B cell (primary cell): ENCODE measurements at regions not wholly inside any gene's neighbourhood (a gene's known extent, or its start where the extent isn't known, plus 50 kb on each side); places are given as distances from the start of the nearest gene placed in this dataset.
"Not testable (repeated sequence)": the region's sequence is repeated elsewhere in the genome, so short reads cannot be mapped to it uniquely, and the experiment has no call there.

Experiments used
- ATAC-seq: fragments of 200-7000 bp; cut with Tn5 transposase; one replicate; pipeline ENCODE4 v1.10.0; 2021; ENCODE audit warnings: low read depth, mild to moderate bottlenecking, moderate number of reproducible peaks, moderate library complexity
- CTCF ChIA-PET: fragments of 350-600 bp; sonication (Branson Sonifier 250); formaldehyde crosslinking; loops from one replicate; lab custom pipeline; 2021; ENCODE audit warnings: antibody characterized with exemption, inconsistent platforms; lab: Charles Lee
- POLR2A ChIA-PET: fragments of 350-600 bp; sonication (Branson Sonifier 250); formaldehyde crosslinking; loops from one replicate; lab custom pipeline; 2021; ENCODE audit warnings: antibody characterized with exemption; lab: Charles Lee
- DNase-seq: peaks from one replicate; pipeline ENCODE4 v3.0.0; 2013
- H2AFZ ChIP-seq: 2 replicates; pipeline ENCODE4 v1.6.1; 2012; ENCODE audit warnings: mild to moderate bottlenecking, low read depth, low read length; ENCODE audit not compliant: insufficient read depth, poor library complexity, severe bottlenecking
- H3K27ac ChIP-seq, 2 donors: 1 replicate in 1 of 2; 2 replicates in 1 of 2; pipeline ENCODE4 v1.5.1; 2012 to 2013; ENCODE audit warnings: low read length in 2 of 2, mild to moderate bottlenecking in 2 of 2, moderate library complexity in 1 of 2
- H3K27me3 ChIP-seq, 4 experiments: fragments of 200-600 bp in 1 of 4; sonication (generic) in 1 of 4; replicated peaks in 1 of 4; 1 replicate in 2 of 4; 2 replicates in 2 of 4; pipeline versions ENCODE4 v1.6.1 to v1.7.0; 2013 to 2016; ENCODE audit warnings: low read length in 3 of 4, mild to moderate bottlenecking in 2 of 4, mixed read lengths in 1 of 4, moderate library complexity in 1 of 4; ENCODE audit not compliant: insufficient read depth in 4 of 4, control insufficient read depth in 3 of 4; ENCODE audit errors: control extremely low read depth in 1 of 4
- H3K36me3 ChIP-seq, 2 experiments: replicated peaks in 1 of 2; 1 replicate in 1 of 2; 2 replicates in 1 of 2; pipeline versions ENCODE4 v1.6.1 to v1.7.1; 2013; ENCODE audit warnings: low read length in 1 of 2; ENCODE audit not compliant: insufficient read depth in 2 of 2, control insufficient read depth in 1 of 2; ENCODE audit errors: control extremely low read depth in 1 of 2, extremely low read depth in 1 of 2
- H3K4me1 ChIP-seq, 2 donors: fragments of 200-600 bp in 1 of 2; sonication (generic) in 1 of 2; 1 replicate in 1 of 2; 2 replicates in 1 of 2; pipeline versions ENCODE4 v1.5.1 to v1.6.1; 2013 to 2017; ENCODE audit warnings: low read length in 2 of 2; ENCODE audit not compliant: control insufficient read depth in 2 of 2, insufficient read depth in 2 of 2
- H3K4me2 ChIP-seq: replicated peaks from 2 replicates; pipeline ENCODE3; 2012; ENCODE audit warnings: mild to moderate bottlenecking, low read depth, low read length; ENCODE audit not compliant: poor library complexity, severe bottlenecking
- H3K4me3 ChIP-seq, 5 experiments: fragments of 200-600 bp in 1 of 5; sonication (generic) in 1 of 5; 1 replicate in 3 of 5; 2 replicates in 2 of 5; pipeline versions ENCODE4 v1.5.1 to v1.7.0; 2011 to 2016; ENCODE audit warnings: low read length in 4 of 5, mild to moderate bottlenecking in 4 of 5, low read depth in 2 of 5, control low read depth in 1 of 5, moderate library complexity in 1 of 5; ENCODE audit not compliant: insufficient read depth in 1 of 5; ENCODE audit errors: control extremely low read depth in 1 of 5, extremely low read depth in 1 of 5
- H3K79me2 ChIP-seq: fragments of 200-600 bp; sonication (generic); one replicate; pipeline ENCODE4 v1.6.0; 2016; ENCODE audit warnings: low read length; ENCODE audit not compliant: control insufficient read depth, insufficient read depth
- H3K9ac ChIP-seq: fragments of 200-600 bp; sonication (generic); 2 replicates; pipeline ENCODE4 v1.6.1; 2017; ENCODE audit warnings: mild to moderate bottlenecking, low read length, moderate library complexity
- H3K9me3 ChIP-seq, 3 donors: one replicate each; pipeline versions ENCODE4 v1.6.1 to v1.7.1; 2013; ENCODE audit warnings: low read length in 2 of 3; ENCODE audit not compliant: control insufficient read depth in 2 of 3, insufficient read depth in 1 of 3; ENCODE audit errors: control extremely low read depth in 1 of 3
- H4K20me1 ChIP-seq: 2 replicates; pipeline ENCODE4 v1.6.0; 2012; ENCODE audit warnings: mild to moderate bottlenecking, low read length; ENCODE audit not compliant: insufficient read depth, control insufficient read depth, poor library complexity, severe bottlenecking
- H3K27ac Mint-ChIP-seq: one replicate; pipeline ENCODE4 v1.8.0; 2021; ENCODE audit warnings: mixed read lengths
- H3K27me3 Mint-ChIP-seq: one replicate; pipeline ENCODE4 v1.8.0; 2021; ENCODE audit warnings: mixed read lengths
- H3K4me1 Mint-ChIP-seq: one replicate; pipeline ENCODE4 v1.8.0; 2021; ENCODE audit warnings: mixed read lengths
- H3K4me3 Mint-ChIP-seq: one replicate; pipeline ENCODE4 v1.8.0; 2021; ENCODE audit warnings: mixed read lengths
- H3K9me3 Mint-ChIP-seq: one replicate; pipeline ENCODE4 v1.8.0; 2022; ENCODE audit warnings: mixed read lengths; ENCODE audit not compliant: insufficient read depth
- EZH2 ChIP-seq: IDR thresholded peaks from 2 replicates; pipeline ENCODE4 v1.6.1; 2012; ENCODE audit warnings: borderline replicate concordance, low read depth, mild to moderate bottlenecking, moderate library complexity, low read length; ENCODE audit not compliant: insufficient read depth, poor library complexity, severe bottlenecking
- WGBS: methylation state at CpG from one replicate; pipeline ENCODE4 v1.1.5; 2013; ENCODE audit warnings: missing lambda C conversion rate; ENCODE audit not compliant: insufficient coverage; 5-methylcytosine and 5-hydroxymethylcytosine counted together
- intact Hi-C: fragments of 100-400 bp; cut with micrococcal nuclease; formaldehyde crosslinking; loops from one replicate; pipeline ENCODE4 v1.10.0; 2022
- TF ChIP-seq, protein P1 (sequence below): fragments of 200-600 bp; IDR thresholded peaks from one replicate; pipeline ENCODE4 v1.8.0; 2022; ENCODE audit warnings: antibody characterized with exemption, mild to moderate bottlenecking

- H3K4me2 ChIP-seq, result no peak overlapping the region
- ChIA-PET CTCF (no interaction called here), POLR2A (no interaction called here)
- H3K79me2 ChIP-seq, result no peaks in the 10 kb centered on the region
- no peaks in the 10 kb centered on the region for H4K20me1 ChIP-seq
- H3K27me3 ChIP-seq, result no peaks in the 10 kb centered on the region
- DNase-seq (no peak), ATAC-seq (no peak)
- intact Hi-C loops, result no loop called here
- no peak overlapping the region for H2AFZ ChIP-seq
- Mint-ChIP-seq H3K4me1 (no peaks in the 10 kb centered on the region), H3K9me3 (peaks cover 2% of the 10 kb centered on the region), H3K4me3 (no peak overlapping the region), H3K27me3 (no peaks in the 10 kb centered on the region), H3K27ac (no peak overlapping the region)
- no peak overlapping the region for H3K9ac ChIP-seq
- no peak overlapping the region for H3K27ac ChIP-seq
- H3K9me3 ChIP-seq, result no peaks in the 10 kb centered on the region
- no peak for TF ChIP-seq EZH2
- TF ChIP-seq, protein P1, sequence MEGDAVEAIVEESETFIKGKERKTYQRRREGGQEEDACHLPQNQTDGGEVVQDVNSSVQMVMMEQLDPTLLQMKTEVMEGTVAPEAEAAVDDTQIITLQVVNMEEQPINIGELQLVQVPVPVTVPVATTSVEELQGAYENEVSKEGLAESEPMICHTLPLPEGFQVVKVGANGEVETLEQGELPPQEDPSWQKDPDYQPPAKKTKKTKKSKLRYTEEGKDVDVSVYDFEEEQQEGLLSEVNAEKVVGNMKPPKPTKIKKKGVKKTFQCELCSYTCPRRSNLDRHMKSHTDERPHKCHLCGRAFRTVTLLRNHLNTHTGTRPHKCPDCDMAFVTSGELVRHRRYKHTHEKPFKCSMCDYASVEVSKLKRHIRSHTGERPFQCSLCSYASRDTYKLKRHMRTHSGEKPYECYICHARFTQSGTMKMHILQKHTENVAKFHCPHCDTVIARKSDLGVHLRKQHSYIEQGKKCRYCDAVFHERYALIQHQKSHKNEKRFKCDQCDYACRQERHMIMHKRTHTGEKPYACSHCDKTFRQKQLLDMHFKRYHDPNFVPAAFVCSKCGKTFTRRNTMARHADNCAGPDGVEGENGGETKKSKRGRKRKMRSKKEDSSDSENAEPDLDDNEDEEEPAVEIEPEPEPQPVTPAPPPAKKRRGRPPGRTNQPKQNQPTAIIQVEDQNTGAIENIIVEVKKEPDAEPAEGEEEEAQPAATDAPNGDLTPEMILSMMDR, result no peak
- no peaks in the 10 kb centered on the region for H3K36me3 ChIP-seq
- H3K4me1 ChIP-seq, result no peaks in the 10 kb centered on the region
- no peak overlapping the region for H3K4me3 ChIP-seq
- no CpG with 5 or more reads among the region's 1 CpG for WGBS
Measured at GRCh38 chr10:55168343-55168742, 367.3 kb upstream of the PCDH15 start.

GRCh38 chr10:55163388-55163979, 362.5 kb upstream of the PCDH15 start:
- Histone ChIP-seq H3K27me3 (no peaks in the 10 kb centered on the region), H3K4me1 (no peaks in the 10 kb centered on the region), H2AFZ (no peak overlapping the region), H3K9me3 (no peaks in the 10 kb centered on the region), H3K79me2 (no peaks in the 10 kb centered on the region), H3K4me2 (no peak overlapping the region), H3K4me3 (no peak overlapping the region), H3K27ac (no peak overlapping the region), H4K20me1 (no peaks in the 10 kb centered on the region), H3K9ac (no peak overlapping the region), H3K36me3 (no peaks in the 10 kb centered on the region)
- H3K27ac Mint-ChIP-seq, result no peak overlapping the region
- no peaks in the 10 kb centered on the region for H3K4me1 Mint-ChIP-seq
- ChIA-PET POLR2A (no interaction called here), CTCF (no interaction called here)
- 76% methylated on average over 4 of the region's 6 CpGs for WGBS
- intact Hi-C loops, result no loop called here
- peaks cover 3% of the 10 kb centered on the region for H3K9me3 Mint-ChIP-seq
- H3K27me3 Mint-ChIP-seq, result no peaks in the 10 kb centered on the region
- no peak for DNase-seq
- TF ChIP-seq EZH2, result no peak
- TF ChIP-seq, protein P1, result no peak
- ATAC-seq, result no peak
- no peak overlapping the region for H3K4me3 Mint-ChIP-seq

DNA sequence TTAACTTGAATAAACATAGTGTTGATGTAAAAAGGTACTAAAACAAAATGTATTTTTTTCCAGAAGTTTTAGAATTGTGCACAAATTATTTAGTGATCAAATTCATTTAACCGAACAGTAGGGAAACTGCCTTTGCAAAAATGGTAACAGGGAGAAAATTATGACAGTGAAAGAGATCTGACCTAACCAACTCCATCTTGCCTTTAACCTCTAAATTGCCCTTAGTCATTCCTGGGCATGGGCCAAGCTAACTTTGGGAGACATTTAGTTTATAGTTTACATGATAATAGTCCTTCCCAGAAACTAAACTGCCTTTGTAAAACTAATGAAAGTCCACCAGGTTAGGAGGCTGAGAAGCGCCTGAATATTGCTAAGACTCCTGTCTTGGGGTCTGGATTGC, 361.3 kb upstream of the PCDH15 start:
- H3K27me3 Mint-ChIP-seq, H2AFZ ChIP-seq, H4K20me1 ChIP-seq, H3K9me3 ChIP-seq, CTCF ChIA-PET, H3K27me3 ChIP-seq, H3K27ac Mint-ChIP-seq, H3K4me2 ChIP-seq, H3K79me2 ChIP-seq, H3K9me3 Mint-ChIP-seq, H3K4me3 ChIP-seq, H3K4me3 Mint-ChIP-seq, POLR2A ChIA-PET, H3K4me1 Mint-ChIP-seq, DNase-seq, ATAC-seq, H3K4me1 ChIP-seq, intact Hi-C loops, H3K27ac ChIP-seq, H3K36me3 ChIP-seq, H3K9ac ChIP-seq: not testable (repeated sequence)
- WGBS, result 100% methylated on average over 1 of the region's 2 CpGs
